Limb (tissue), 2 donors: ENCODE measurements at regions not wholly inside any gene's neighbourhood (a gene's known extent, or its start where the extent isn't known, plus 50 kb on each side); places are given as distances from the start of the nearest gene placed in this dataset.

ENCODE experiments used
- DNase-seq, 2 donors: peaks; one replicate each; pipeline ENCODE4 v3.0.0-alpha.2; 2016; ENCODE audit errors: extremely low spot score in 2 of 2

- no peak for DNase-seq
Observed at GRCh38 chr17:72492941-72493340, 372.1 kb downstream of the SOX9 start.

GRCh38 chr17:72494566-72494965 is 373.7 kb downstream of the SOX9 start:
- DNase-seq = no peak

- DNase-seq = no peak
Observed at GRCh38 chr17:72496461-72496860, 375.6 kb downstream of the SOX9 start.

- no peak for DNase-seq
Observed at GRCh38 chr17:72497915-72498314, 377.1 kb downstream of the SOX9 start.

GRCh38 chr17:72498364-72499210 is 377.8 kb downstream of the SOX9 start:
- DNase-seq = no peak

GRCh38 chr17:72501404-72502370 is 380.9 kb downstream of the SOX9 start:
- peak in 1 of 2 donors; percentile 44 for DNase-seq

- DNase-seq = peak in 1 of 2 donors; percentile 37
Observed at GRCh38 chr17:72502371-72503341, 381.8 kb downstream of the SOX9 start.

- no peak for DNase-seq
Observed at GRCh38 chr17:72503556-72503955, 382.7 kb downstream of the SOX9 start.

- DNase-seq = no peak
Observed at GRCh38 chr17:72504783-72505182, 384.0 kb downstream of the SOX9 start.

- DNase-seq = no peak
Observed at GRCh38 chr17:72506773-72507172, 386.0 kb downstream of the SOX9 start.

GRCh38 chr17:72507370-72507769 is 386.6 kb downstream of the SOX9 start:
- no peak for DNase-seq

GRCh38 chr17:72510351-72511016 is 389.7 kb downstream of the SOX9 start:
- no peak for DNase-seq

GRCh38 chr17:72511242-72511641 is 390.4 kb downstream of the SOX9 start:
- no peak for DNase-seq

- no peak for DNase-seq
Observed at GRCh38 chr17:72511874-72512273, 391.1 kb downstream of the SOX9 start.

GRCh38 chr17:72512649-72513556 is 392.1 kb downstream of the SOX9 start:
- DNase-seq = no peak

GRCh38 chr17:72514321-72514861 is 393.6 kb downstream of the SOX9 start:
- no peak for DNase-seq

GRCh38 chr17:72514891-72515290 is 394.1 kb downstream of the SOX9 start:
- DNase-seq = peak in 1 of 2 donors; percentile 54

GRCh38 chr17:72515291-72516065 is 394.7 kb downstream of the SOX9 start:
- DNase-seq = peak in 1 of 2 donors; percentile 42
